GM12878 (cell line): ENCODE measurements at regions not wholly inside any gene's neighbourhood (a gene's known extent, or its start where the extent isn't known, plus 50 kb on each side); places are given as distances from the start of the nearest gene placed in this dataset.

Experiments
- CEBPB ChIP-seq, 2 experiments: fragments of 150-350 bp in 1 of 2; IDR thresholded peaks; 2 replicates each; pipeline ENCODE4 v1.6.1; 2012 to 2014; ENCODE audit warnings: low read depth in 2 of 2, low read length in 2 of 2, borderline replicate concordance in 1 of 2, inconsistent platforms in 1 of 2
- NR2C2 ChIP-seq: IDR thresholded peaks from 2 replicates; pipeline ENCODE4 v1.6.1; 2011; ENCODE audit warnings: borderline replicate concordance, low read depth; ENCODE audit not compliant: control insufficient read depth, insufficient read length
- POLR2AphosphoS2 ChIP-seq: IDR thresholded peaks from 2 replicates; pipeline ENCODE4 v1.6.1; 2011; ENCODE audit warnings: low read depth, mild to moderate bottlenecking, low read length, improper control_type of control experiment, moderate library complexity
- WRNIP1 ChIP-seq: IDR thresholded peaks from 2 replicates; pipeline ENCODE4 v1.6.1; 2011; ENCODE audit warnings: low read depth, low read length, improper control_type of control experiment, borderline replicate concordance
- ZNF207 ChIP-seq: fragments of 450-650 bp; IDR thresholded peaks from 2 replicates; pipeline ENCODE4 v1.6.1; 2014; ENCODE audit warnings: antibody characterized with exemption, mild to moderate bottlenecking, borderline replicate concordance
- TF ChIP-seq, protein P1 (sequence below): fragments of 450-650 bp; IDR thresholded peaks from 2 replicates; pipeline ENCODE4 v1.6.1; 2016; ENCODE audit warnings: mild to moderate bottlenecking, moderate library complexity, borderline replicate concordance
- TF ChIP-seq, protein P2 (sequence below), 3 experiments: IDR thresholded peaks in 2 of 3; conservative IDR thresholded peaks in 1 of 3; 2 replicates each; pipeline ENCODE4 v1.5.1; 2011; ENCODE audit warnings: low read depth in 3 of 3, low read length in 3 of 3, mild to moderate bottlenecking in 3 of 3, control low read depth in 2 of 3, moderate library complexity in 2 of 3, inconsistent platforms in 1 of 3, mixed read lengths in 1 of 3; ENCODE audit not compliant: control insufficient read depth in 2 of 3, insufficient read depth in 1 of 3; ENCODE audit errors: extremely low read depth in 1 of 3

DNA sequence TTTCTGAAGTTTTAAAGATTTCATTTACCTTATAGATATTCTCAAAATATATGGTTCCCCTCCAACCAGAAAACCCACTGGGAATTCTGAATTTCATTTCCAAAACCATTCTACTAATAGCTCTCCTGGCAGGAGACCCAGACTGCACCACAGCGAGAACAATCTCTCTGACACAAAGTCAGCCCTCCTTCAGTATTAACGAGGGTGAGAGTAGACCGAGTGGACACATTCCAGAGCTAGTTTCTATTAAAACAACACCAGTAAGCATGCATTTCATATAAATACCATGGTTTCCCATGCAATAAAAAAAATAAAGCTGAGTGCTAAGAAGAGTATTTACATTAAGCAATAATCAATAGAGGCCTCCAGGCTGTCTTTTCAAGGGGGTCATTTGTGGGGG, 899.6 kb upstream of the SLC35B3 start:
- TF ChIP-seq ZNF207 (no peak), NR2C2 (no peak), POLR2AphosphoS2 (no peak), CEBPB (IDR thresholded peaks at IDR 0.05; ENCODE audit: borderline replicate concordance in 1 of 2, low read depth in 2 of 2, low read length in 2 of 2) (no peak), WRNIP1 (no peak)
- TF ChIP-seq, protein P1, sequence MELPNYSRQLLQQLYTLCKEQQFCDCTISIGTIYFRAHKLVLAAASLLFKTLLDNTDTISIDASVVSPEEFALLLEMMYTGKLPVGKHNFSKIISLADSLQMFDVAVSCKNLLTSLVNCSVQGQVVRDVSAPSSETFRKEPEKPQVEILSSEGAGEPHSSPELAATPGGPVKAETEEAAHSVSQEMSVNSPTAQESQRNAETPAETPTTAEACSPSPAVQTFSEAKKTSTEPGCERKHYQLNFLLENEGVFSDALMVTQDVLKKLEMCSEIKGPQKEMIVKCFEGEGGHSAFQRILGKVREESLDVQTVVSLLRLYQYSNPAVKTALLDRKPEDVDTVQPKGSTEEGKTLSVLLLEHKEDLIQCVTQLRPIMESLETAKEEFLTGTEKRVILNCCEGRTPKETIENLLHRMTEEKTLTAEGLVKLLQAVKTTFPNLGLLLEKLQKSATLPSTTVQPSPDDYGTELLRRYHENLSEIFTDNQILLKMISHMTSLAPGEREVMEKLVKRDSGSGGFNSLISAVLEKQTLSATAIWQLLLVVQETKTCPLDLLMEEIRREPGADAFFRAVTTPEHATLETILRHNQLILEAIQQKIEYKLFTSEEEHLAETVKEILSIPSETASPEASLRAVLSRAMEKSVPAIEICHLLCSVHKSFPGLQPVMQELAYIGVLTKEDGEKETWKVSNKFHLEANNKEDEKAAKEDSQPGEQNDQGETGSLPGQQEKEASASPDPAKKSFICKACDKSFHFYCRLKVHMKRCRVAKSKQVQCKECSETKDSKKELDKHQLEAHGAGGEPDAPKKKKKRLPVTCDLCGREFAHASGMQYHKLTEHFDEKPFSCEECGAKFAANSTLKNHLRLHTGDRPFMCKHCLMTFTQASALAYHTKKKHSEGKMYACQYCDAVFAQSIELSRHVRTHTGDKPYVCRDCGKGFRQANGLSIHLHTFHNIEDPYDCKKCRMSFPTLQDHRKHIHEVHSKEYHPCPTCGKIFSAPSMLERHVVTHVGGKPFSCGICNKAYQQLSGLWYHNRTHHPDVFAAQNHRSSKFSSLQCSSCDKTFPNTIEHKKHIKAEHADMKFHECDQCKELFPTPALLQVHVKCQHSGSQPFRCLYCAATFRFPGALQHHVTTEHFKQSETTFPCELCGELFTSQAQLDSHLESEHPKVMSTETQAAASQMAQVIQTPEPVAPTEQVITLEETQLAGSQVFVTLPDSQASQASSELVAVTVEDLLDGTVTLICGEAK, result no peak
- TF ChIP-seq, protein P2, sequence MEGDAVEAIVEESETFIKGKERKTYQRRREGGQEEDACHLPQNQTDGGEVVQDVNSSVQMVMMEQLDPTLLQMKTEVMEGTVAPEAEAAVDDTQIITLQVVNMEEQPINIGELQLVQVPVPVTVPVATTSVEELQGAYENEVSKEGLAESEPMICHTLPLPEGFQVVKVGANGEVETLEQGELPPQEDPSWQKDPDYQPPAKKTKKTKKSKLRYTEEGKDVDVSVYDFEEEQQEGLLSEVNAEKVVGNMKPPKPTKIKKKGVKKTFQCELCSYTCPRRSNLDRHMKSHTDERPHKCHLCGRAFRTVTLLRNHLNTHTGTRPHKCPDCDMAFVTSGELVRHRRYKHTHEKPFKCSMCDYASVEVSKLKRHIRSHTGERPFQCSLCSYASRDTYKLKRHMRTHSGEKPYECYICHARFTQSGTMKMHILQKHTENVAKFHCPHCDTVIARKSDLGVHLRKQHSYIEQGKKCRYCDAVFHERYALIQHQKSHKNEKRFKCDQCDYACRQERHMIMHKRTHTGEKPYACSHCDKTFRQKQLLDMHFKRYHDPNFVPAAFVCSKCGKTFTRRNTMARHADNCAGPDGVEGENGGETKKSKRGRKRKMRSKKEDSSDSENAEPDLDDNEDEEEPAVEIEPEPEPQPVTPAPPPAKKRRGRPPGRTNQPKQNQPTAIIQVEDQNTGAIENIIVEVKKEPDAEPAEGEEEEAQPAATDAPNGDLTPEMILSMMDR (IDR thresholded peaks at IDR 0.05 in 2 of 3, conservative IDR thresholded peaks at IDR 0.05 in 1 of 3; ENCODE audit: control insufficient read depth in 2 of 3, extremely low read depth in 1 of 3, insufficient read depth in 1 of 3, low read depth in 3 of 3, low read length in 3 of 3), result no peak
